Type B pancreatic cell (in vitro differentiated cells): ENCODE measurements at regions not wholly inside any gene's neighbourhood (a gene's known extent, or its start where the extent isn't known, plus 50 kb on each side); places are given as distances from the start of the nearest gene placed in this dataset.

ENCODE experiments used
- DNase-seq: peaks from one replicate; pipeline ENCODE4 v3.0.0; 2021; ENCODE audit warnings: mixed read lengths; ENCODE audit not compliant: unreplicated experiment; ENCODE audit errors: extremely low spot score
- H3K27ac Mint-ChIP-seq: 2 replicates; pipeline ENCODE4 v1.8.0; 2021; ENCODE audit warnings: mild to moderate bottlenecking, mixed read lengths
- H3K27me3 Mint-ChIP-seq: 2 replicates; pipeline ENCODE4 v1.8.0; 2021; ENCODE audit warnings: mixed read lengths
- H3K36me3 Mint-ChIP-seq: 2 replicates; pipeline ENCODE4 v1.8.0; 2021; ENCODE audit warnings: mixed read lengths
- H3K4me1 Mint-ChIP-seq: one replicate; pipeline ENCODE4 v1.8.0; 2021; ENCODE audit warnings: mixed read lengths; ENCODE audit not compliant: unreplicated experiment
- H3K4me3 Mint-ChIP-seq: 2 replicates; pipeline ENCODE4 v1.8.0; 2021; ENCODE audit warnings: mild to moderate bottlenecking, mixed read lengths
- H3K9me3 Mint-ChIP-seq: 2 replicates; pipeline ENCODE4 v1.8.0; 2021; ENCODE audit warnings: mixed read lengths
- CTCF ChIP-seq: fragments of 200-600 bp; sonication (generic); conservative IDR thresholded peaks from 2 replicates; pipeline ENCODE4 v1.5.0; 2021; ENCODE audit warnings: antibody characterized with exemption, mild to moderate bottlenecking

GRCh38 chr2:142687509-142687908, 190.0 kb upstream of the KYNU start:
- Mint-ChIP-seq H3K4me3 (no peak overlapping the region), H3K9me3 (no peaks in the 10 kb centered on the region), H3K36me3 (no peaks in the 10 kb centered on the region), H3K27ac (no peak overlapping the region), H3K4me1 (no peaks in the 10 kb centered on the region), H3K27me3 (no peaks in the 10 kb centered on the region)
- DNase-seq, result no peak
- TF ChIP-seq CTCF, result no peak

GRCh38 chr2:142687075-142687474, 190.4 kb upstream of the KYNU start:
- TF ChIP-seq CTCF, result no peak
- Mint-ChIP-seq H3K4me1 (no peaks in the 10 kb centered on the region), H3K4me3 (no peak overlapping the region), H3K27ac (no peak overlapping the region), H3K9me3 (no peaks in the 10 kb centered on the region), H3K36me3 (no peaks in the 10 kb centered on the region), H3K27me3 (no peaks in the 10 kb centered on the region)
- no peak for DNase-seq

GRCh38 chr2:142684667-142685066, 192.8 kb upstream of the KYNU start:
- no peak for TF ChIP-seq CTCF
- no peak overlapping the region for H3K27ac Mint-ChIP-seq
- H3K9me3 Mint-ChIP-seq, result no peaks in the 10 kb centered on the region
- no peaks in the 10 kb centered on the region for H3K27me3 Mint-ChIP-seq
- DNase-seq, result no peak
- no peaks in the 10 kb centered on the region for H3K36me3 Mint-ChIP-seq
- H3K4me1 Mint-ChIP-seq, result no peaks in the 10 kb centered on the region
- no peak overlapping the region for H3K4me3 Mint-ChIP-seq

- no peak for TF ChIP-seq CTCF
- Mint-ChIP-seq H3K36me3 (no peaks in the 10 kb centered on the region), H3K4me1 (no peaks in the 10 kb centered on the region), H3K9me3 (no peaks in the 10 kb centered on the region), H3K27me3 (no peaks in the 10 kb centered on the region), H3K27ac (no peak overlapping the region), H3K4me3 (no peak overlapping the region)
- DNase-seq, result no peak
Measured at GRCh38 chr2:142682528-142682927, 194.9 kb upstream of the KYNU start.

- TF ChIP-seq CTCF, result no peak
- H3K4me1 Mint-ChIP-seq, result no peaks in the 10 kb centered on the region
- H3K4me3 Mint-ChIP-seq, result no peak overlapping the region
- DNase-seq, result no peak
- H3K27me3 Mint-ChIP-seq, result no peaks in the 10 kb centered on the region
- no peak overlapping the region for H3K27ac Mint-ChIP-seq
- H3K9me3 Mint-ChIP-seq, result no peaks in the 10 kb centered on the region
- no peaks in the 10 kb centered on the region for H3K36me3 Mint-ChIP-seq
Measured at GRCh38 chr2:142681952-142682351, 195.5 kb upstream of the KYNU start.

GRCh38 chr2:142678164-142678563, 199.3 kb upstream of the KYNU start:
- Mint-ChIP-seq H3K9me3 (no peaks in the 10 kb centered on the region), H3K4me1 (no peaks in the 10 kb centered on the region), H3K27ac (no peak overlapping the region), H3K27me3 (no peaks in the 10 kb centered on the region), H3K4me3 (no peak overlapping the region), H3K36me3 (no peaks in the 10 kb centered on the region)
- DNase-seq, result no peak
- TF ChIP-seq CTCF, result no peak
